ENCODE measurements at regions not wholly inside any gene's neighbourhood (a gene's known extent, or its start where the extent isn't known, plus 50 kb on each side); places are given as distances from the start of the nearest gene placed in this dataset.

DNA sequence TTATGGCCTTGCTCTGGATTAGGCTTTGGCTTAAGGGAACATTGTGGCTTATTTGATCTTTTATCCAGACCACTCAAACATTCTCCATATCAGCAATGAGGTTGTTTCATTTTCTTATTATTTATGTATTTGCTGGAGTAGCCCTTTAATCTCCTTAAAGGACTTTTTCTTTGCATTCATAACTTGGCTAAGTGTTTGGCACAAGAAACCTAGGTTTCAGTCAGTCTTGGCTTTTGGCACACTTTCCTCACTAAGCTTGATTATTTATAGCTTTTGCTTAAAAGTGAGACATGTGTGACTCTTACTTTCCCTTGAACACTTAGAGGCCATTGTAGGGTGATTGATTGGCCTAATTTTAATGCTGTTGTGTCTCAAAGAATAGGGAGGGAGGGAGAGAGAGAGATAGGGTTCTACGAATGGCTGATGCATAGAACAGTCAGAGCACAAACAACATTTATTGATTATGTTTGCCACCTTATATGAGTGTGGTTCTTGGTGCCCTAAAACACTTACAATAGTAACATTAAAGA is 2265.3 kb upstream of the C9orf72 start:
- no peak for TF ChIP-seq POLR2A (IDR thresholded peaks at IDR 0.05)
- no peak for TF ChIP-seq CTCF (IDR thresholded peaks at IDR 0.05)
- no peaks in the 10 kb centered on the region for H3K4me1 ChIP-seq
- 17 to 69% methylated on average over 1 of the region's 1 CpG for WGBS, 2 donors
- no peak for DNase-seq
- no peaks in the 10 kb centered on the region for H3K36me3 ChIP-seq
- H3K27me3 ChIP-seq, result no peaks in the 10 kb centered on the region
- no peak overlapping the region for H3K4me3 ChIP-seq
- intact Hi-C loops (cut with DNase I), result no loop called here
- H3K9me3 ChIP-seq, result no peaks in the 10 kb centered on the region
- H3K27ac ChIP-seq, result no peak overlapping the region

DNA sequence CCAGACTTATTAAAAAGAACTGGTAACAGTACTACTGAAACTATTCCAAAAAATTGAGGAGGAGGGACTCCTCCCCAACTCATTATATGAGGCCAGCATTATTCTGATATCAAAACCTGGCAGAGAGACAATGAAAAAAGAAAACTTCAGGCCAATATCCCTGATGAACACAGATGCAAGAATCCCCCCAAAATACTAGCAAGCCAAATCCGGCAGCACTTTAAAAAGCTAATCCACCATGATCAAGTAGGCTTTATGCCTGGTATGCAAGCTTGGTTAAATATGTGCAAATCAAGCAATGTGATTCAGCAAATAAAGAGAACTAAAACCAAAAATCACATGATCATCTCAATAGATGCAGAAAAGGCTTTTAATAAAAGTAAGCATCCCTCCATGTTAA is 2271.0 kb upstream of the C9orf72 start:
- Histone ChIP-seq H3K27me3 (no peaks in the 10 kb centered on the region), H3K27ac (no peak overlapping the region), H3K9me3 (no peaks in the 10 kb centered on the region), H3K36me3 (no peaks in the 10 kb centered on the region), H3K4me1 (no peaks in the 10 kb centered on the region), H3K4me3 (no peak overlapping the region)
- 53 to 67% methylated on average over 1 of the region's 1 CpG for WGBS, 2 donors
- intact Hi-C loops (cut with DNase I), result no loop called here
- no peak for DNase-seq
- TF ChIP-seq POLR2A (IDR thresholded peaks at IDR 0.05) (no peak), CTCF (IDR thresholded peaks at IDR 0.05) (no peak)

GRCh38 chr9:29850664-29851063 is 2277.4 kb upstream of the C9orf72 start:
- no peak overlapping the region for H3K27ac ChIP-seq
- no peaks in the 10 kb centered on the region for H3K9me3 ChIP-seq
- intact Hi-C loops (cut with DNase I), result no loop called here
- TF ChIP-seq POLR2A (IDR thresholded peaks at IDR 0.05), result no peak
- no peak for TF ChIP-seq CTCF (IDR thresholded peaks at IDR 0.05)
- no peaks in the 10 kb centered on the region for H3K36me3 ChIP-seq
- H3K4me3 ChIP-seq, result no peak overlapping the region
- no peak for DNase-seq
- H3K4me1 ChIP-seq, result no peaks in the 10 kb centered on the region
- no peaks in the 10 kb centered on the region for H3K27me3 ChIP-seq
- WGBS, 2 donors, result 31 to 57% methylated on average over 1 of the region's 1 CpG

GRCh38 chr9:29861803-29862202 is 2288.5 kb upstream of the C9orf72 start:
- Histone ChIP-seq H3K4me1 (no peaks in the 10 kb centered on the region), H3K27ac (no peak overlapping the region), H3K27me3 (no peaks in the 10 kb centered on the region), H3K4me3 (no peak overlapping the region), H3K36me3 (no peaks in the 10 kb centered on the region), H3K9me3 (no peaks in the 10 kb centered on the region)
- TF ChIP-seq CTCF (IDR thresholded peaks at IDR 0.05) (no peak), POLR2A (IDR thresholded peaks at IDR 0.05) (no peak)
- intact Hi-C loops (cut with DNase I), result no loop called here
- WGBS, 2 donors, result 54 to 57% methylated on average over 2 of the region's 2 CpGs
- DNase-seq, result no peak

GRCh38 chr9:29865764-29866313 is 2292.6 kb upstream of the C9orf72 start:
- Histone ChIP-seq H3K9me3 (no peaks in the 10 kb centered on the region), H3K4me1 (no peaks in the 10 kb centered on the region), H3K4me3 (no peak overlapping the region), H3K27me3 (no peaks in the 10 kb centered on the region), H3K36me3 (no peaks in the 10 kb centered on the region), H3K27ac (no peak overlapping the region)
- DNase-seq, result no peak
- intact Hi-C loops (cut with DNase I), result no loop called here
- no peak for TF ChIP-seq CTCF (IDR thresholded peaks at IDR 0.05)
- no peak for TF ChIP-seq POLR2A (IDR thresholded peaks at IDR 0.05)
- 59 to 70% methylated on average over 2 to 3 of the region's 3 CpGs for WGBS, 2 donors
